Uterus (tissue), 3 donors: ENCODE measurements at regions not wholly inside any gene's neighbourhood (a gene's known extent, or its start where the extent isn't known, plus 50 kb on each side); places are given as distances from the start of the nearest gene placed in this dataset.

Source experiments
- DNase-seq, 2 donors: peaks; one replicate each; pipeline ENCODE4 v3.0.0-alpha.2; 2019 to 2020
- H3K27ac ChIP-seq, 2 donors: fragments of 200-600 bp; sonication (generic); 1 replicate in 1 of 2; 2 replicates in 1 of 2; pipeline ENCODE4 v1.5.1; 2016 to 2018
- H3K27me3 ChIP-seq, 2 donors: fragments of 200-600 bp; sonication (generic); one replicate each; pipeline ENCODE4 v1.5.1; 2018 to 2019; ENCODE audit warnings: control low read depth in 1 of 2
- H3K36me3 ChIP-seq, 2 donors: fragments of 200-600 bp; sonication (generic); one replicate each; pipeline ENCODE4 v1.5.1; 2019; ENCODE audit warnings: control low read depth in 1 of 2
- H3K4me1 ChIP-seq, 2 donors: fragments of 200-600 bp; sonication (generic); one replicate each; pipeline ENCODE4 v1.5.1; 2018 to 2019; ENCODE audit warnings: control low read depth in 1 of 2
- H3K4me3 ChIP-seq, 2 donors: fragments of 200-600 bp; sonication (generic); 1 replicate in 1 of 2; 2 replicates in 1 of 2; pipeline ENCODE4 v1.5.1; 2018 to 2019; ENCODE audit warnings: mild to moderate bottlenecking in 1 of 2
- H3K9me3 ChIP-seq, 2 donors: fragments of 200-600 bp; sonication (generic); one replicate each; pipeline ENCODE4 v1.5.1; 2019; ENCODE audit warnings: control low read depth in 1 of 2
- CTCF ChIP-seq, 4 experiments: fragments of 200-600 bp in 2 of 4; fragments of 450-650 bp in 2 of 4; sonication (generic) in 2 of 4; IDR thresholded peaks; one replicate each; pipeline ENCODE4 v1.5.1; 2016 to 2019; ENCODE audit warnings: antibody characterized with exemption in 4 of 4, mild to moderate bottlenecking in 2 of 4, moderate library complexity in 1 of 4
- POLR2A ChIP-seq, 2 donors: fragments of 450-650 bp; IDR thresholded peaks; one replicate each; pipeline ENCODE4 v1.6.1; 2016; ENCODE audit warnings: antibody characterized with exemption in 2 of 2, mild to moderate bottlenecking in 1 of 2, moderate library complexity in 1 of 2
- intact Hi-C: fragments of 100-400 bp; cut with DNase I; formaldehyde crosslinking; loops from one replicate; pipeline ENCODE4 v1.15.1; 2023; ENCODE audit warnings: low total_unique reads
- donor health status: DM: yes; HTN: yes; CAD: no.

- H3K9me3 ChIP-seq, result no peaks in the 10 kb centered on the region
- no peaks in the 10 kb centered on the region for H3K36me3 ChIP-seq
- TF ChIP-seq POLR2A (IDR thresholded peaks at IDR 0.05) (no peak), CTCF (IDR thresholded peaks at IDR 0.05) (no peak)
- H3K4me3 ChIP-seq, result no peak overlapping the region
- intact Hi-C loops, result no loop called here
- no peak for DNase-seq
- H3K27ac ChIP-seq, result no peak overlapping the region
- no peaks in the 10 kb centered on the region for H3K4me1 ChIP-seq
- H3K27me3 ChIP-seq, result no peaks in the 10 kb centered on the region
Observed at GRCh38 chr12:13740149-13740545, 241.3 kb downstream of the GRIN2B start.

- intact Hi-C loops, result no loop called here
- Histone ChIP-seq H3K4me1 (no peaks in the 10 kb centered on the region), H3K36me3 (no peaks in the 10 kb centered on the region), H3K4me3 (no peak overlapping the region), H3K27me3 (no peaks in the 10 kb centered on the region), H3K27ac (no peak overlapping the region), H3K9me3 (no peaks in the 10 kb centered on the region)
- DNase-seq, result no peak
- TF ChIP-seq POLR2A (IDR thresholded peaks at IDR 0.05), result no peak
Observed at GRCh38 chr12:13735734-13736133, 245.7 kb downstream of the GRIN2B start.

- no peak for TF ChIP-seq POLR2A (IDR thresholded peaks at IDR 0.05)
- no peak for TF ChIP-seq CTCF (IDR thresholded peaks at IDR 0.05)
- no peaks in the 10 kb centered on the region for H3K36me3 ChIP-seq
- intact Hi-C loops, result no loop called here
- H3K9me3 ChIP-seq, result no peaks in the 10 kb centered on the region
- no peaks in the 10 kb centered on the region for H3K4me1 ChIP-seq
- no peak for DNase-seq
- H3K27me3 ChIP-seq, result no peaks in the 10 kb centered on the region
- H3K4me3 ChIP-seq, result no peak overlapping the region
- H3K27ac ChIP-seq, result no peak overlapping the region
Observed at GRCh38 chr12:13734584-13735152, 246.7 kb downstream of the GRIN2B start.

- Histone ChIP-seq H3K4me1 (no peaks in the 10 kb centered on the region), H3K9me3 (no peaks in the 10 kb centered on the region), H3K36me3 (no peaks in the 10 kb centered on the region), H3K4me3 (no peak overlapping the region), H3K27ac (no peak overlapping the region), H3K27me3 (no peaks in the 10 kb centered on the region)
- intact Hi-C loops, result no loop called here
- no peak for DNase-seq
- TF ChIP-seq POLR2A (IDR thresholded peaks at IDR 0.05), result no peak
- no peak for TF ChIP-seq CTCF (IDR thresholded peaks at IDR 0.05)
Observed at GRCh38 chr12:13727707-13728195, 253.7 kb downstream of the GRIN2B start.

GRCh38 chr12:13725049-13725448 lies 256.4 kb downstream of the GRIN2B start:
- intact Hi-C loops, result no loop called here
- H3K4me3 ChIP-seq, result no peak overlapping the region
- no peak for DNase-seq
- no peaks in the 10 kb centered on the region for H3K27me3 ChIP-seq
- H3K36me3 ChIP-seq, result no peaks in the 10 kb centered on the region
- TF ChIP-seq POLR2A (IDR thresholded peaks at IDR 0.05) (no peak), CTCF (IDR thresholded peaks at IDR 0.05) (no peak)
- H3K27ac ChIP-seq, result no peak overlapping the region
- no peaks in the 10 kb centered on the region for H3K9me3 ChIP-seq
- H3K4me1 ChIP-seq, result no peaks in the 10 kb centered on the region

- Histone ChIP-seq H3K27ac (no peak overlapping the region), H3K36me3 (no peaks in the 10 kb centered on the region), H3K4me1 (no peaks in the 10 kb centered on the region), H3K4me3 (no peak overlapping the region), H3K9me3 (no peaks in the 10 kb centered on the region), H3K27me3 (no peaks in the 10 kb centered on the region)
- intact Hi-C loops, result no loop called here
- TF ChIP-seq CTCF (IDR thresholded peaks at IDR 0.05), result no peak
- no peak for TF ChIP-seq POLR2A (IDR thresholded peaks at IDR 0.05)
- DNase-seq, result no peak
Observed at GRCh38 chr12:13724136-13724535, 257.3 kb downstream of the GRIN2B start.
